ENCODE measurements at regions not wholly inside any gene's neighbourhood (a gene's known extent, or its start where the extent isn't known, plus 50 kb on each side); places are given as distances from the start of the nearest gene placed in this dataset.
"Not testable (repeated sequence)": the region's sequence is repeated elsewhere in the genome, so short reads cannot be mapped to it uniquely, and the experiment has no call there.

DNA sequence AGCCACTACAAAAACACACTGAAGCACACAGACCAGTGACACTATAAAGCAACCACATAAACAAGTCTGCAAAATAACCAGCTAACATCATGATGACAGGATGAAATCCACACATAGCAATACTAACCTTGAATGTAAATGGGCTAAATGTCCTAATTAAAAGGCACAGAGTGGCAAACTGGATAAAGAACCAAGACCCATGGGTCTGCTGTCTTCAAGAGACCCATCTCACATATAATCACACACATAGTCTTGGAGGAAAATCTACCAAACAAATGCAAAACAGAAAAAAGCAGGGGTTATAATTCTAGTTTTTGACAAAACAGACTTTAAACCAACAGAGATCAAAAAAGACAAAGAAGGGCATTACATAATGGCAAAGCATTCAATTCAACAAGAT is 144.4 kb downstream of the GASK1B start:
- not testable (repeated sequence) for TF ChIP-seq CTCF (conservative IDR thresholded peaks at IDR 0.05); EZH2 (IDR thresholded peaks at IDR 0.05; ENCODE audit: low read depth)

Data from PC-9 (cell line).